Esophagus squamous epithelium (tissue), 5 donors: ENCODE measurements at regions not wholly inside any gene's neighbourhood (a gene's known extent, or its start where the extent isn't known, plus 50 kb on each side); places are given as distances from the start of the nearest gene placed in this dataset.

Experiments
- DNase-seq: peaks from one replicate; lab custom pipeline; 2025; lab: John Stamatoyannopoulos, UW
- H3K27ac ChIP-seq, 4 donors: fragments of 200-600 bp; sonication (generic); one replicate each; pipeline ENCODE4 v1.5.1; 2016 to 2019; ENCODE audit warnings: mild to moderate bottlenecking in 1 of 4
- H3K27me3 ChIP-seq, 4 donors: fragments of 200-600 bp; sonication (generic); 1 replicate in 3 of 4; 2 replicates in 1 of 4; pipeline versions ENCODE4 v1.5.1 to v1.6.0; 2017 to 2021; ENCODE audit warnings: antibody characterized with exemption in 1 of 4
- H3K36me3 ChIP-seq, 3 donors: fragments of 200-600 bp; sonication (generic); one replicate each; pipeline ENCODE4 v1.5.1; 2016 to 2019
- H3K4me1 ChIP-seq, 3 donors: fragments of 200-600 bp; sonication (generic); one replicate each; pipeline ENCODE4 v1.5.1; 2017 to 2019
- H3K4me3 ChIP-seq, 4 donors: fragments of 200-600 bp; sonication (generic); 1 replicate in 3 of 4; 2 replicates in 1 of 4; pipeline ENCODE4 v1.5.1; 2016 to 2019; ENCODE audit warnings: mild to moderate bottlenecking in 2 of 4, moderate library complexity in 1 of 4
- H3K9me3 ChIP-seq, 3 donors: fragments of 200-600 bp; sonication (generic); one replicate each; pipeline ENCODE4 v1.5.1; 2016 to 2019
- CTCF ChIP-seq, 6 experiments: fragments of 450-650 bp in 4 of 6; fragments of 200-600 bp in 2 of 6; sonication (generic) in 2 of 6; IDR thresholded peaks; one replicate each; pipeline ENCODE4 v1.5.1; 2016 to 2019; ENCODE audit warnings: antibody characterized with exemption in 6 of 6, mild to moderate bottlenecking in 4 of 6, moderate library complexity in 4 of 6
- POLR2A ChIP-seq, 4 donors: fragments of 450-650 bp; IDR thresholded peaks; one replicate each; pipeline ENCODE4 v1.6.1; 2017; ENCODE audit warnings: antibody characterized with exemption in 4 of 4, mild to moderate bottlenecking in 4 of 4, moderate library complexity in 3 of 4
- WGBS, 2 donors: methylation state at CpG; one replicate each; pipeline ENCODE4 v1.1.5; 2018; 5-methylcytosine and 5-hydroxymethylcytosine counted together
- intact Hi-C: fragments of 100-400 bp; cut with DNase I; formaldehyde crosslinking; loops from one replicate; pipeline ENCODE4 v1.15.0; 2022
- donor health status: DM: yes; HTN: yes; CAD: no.

GRCh38 chr6:87965806-87966205 is 81.8 kb upstream of the SPACA1 start:
- H3K4me1 ChIP-seq, result peaks cover 0 to 12% (median 0%) of the 10 kb centered on the region in 3 donors
- TF ChIP-seq POLR2A (IDR thresholded peaks at IDR 0.05) (no peak), CTCF (IDR thresholded peaks at IDR 0.05) (no peak)

GRCh38 chr6:87959083-87959482 is 88.6 kb upstream of the SPACA1 start:
- Histone ChIP-seq H3K27me3 (no peaks in the 10 kb centered on the region), H3K4me1 (no peaks in the 10 kb centered on the region), H3K9me3 (no peaks in the 10 kb centered on the region), H3K36me3 (no peaks in the 10 kb centered on the region), H3K27ac (no peak overlapping the region), H3K4me3 (no peak overlapping the region)
- WGBS, 2 donors, result 89 to 94% methylated on average over 1 of the region's 1 CpG
- no peak for DNase-seq
- intact Hi-C loops, result no loop called here
- TF ChIP-seq POLR2A (IDR thresholded peaks at IDR 0.05), result no peak
- TF ChIP-seq CTCF (IDR thresholded peaks at IDR 0.05), result no peak

More at GRCh38 chr6:87965806-87966205, 81.8 kb upstream of the SPACA1 start:
- Histone ChIP-seq H3K36me3 (no peaks in the 10 kb centered on the region), H3K9me3 (no peaks in the 10 kb centered on the region), H3K27ac (no peak overlapping the region), H3K27me3 (peaks cover 0 to 53% (median 0%) of the 10 kb centered on the region in 4 donors), H3K4me3 (no peak overlapping the region)
- DNase-seq, result no peak
- intact Hi-C loops, result no loop called here
- WGBS, 2 donors, result 35 to 63% methylated on average over 2 of the region's 2 CpGs

- H3K27ac ChIP-seq, result no peak overlapping the region
- intact Hi-C loops, result no loop called here
- 80 to 93% methylated on average over 2 of the region's 2 CpGs for WGBS, 2 donors
Observed at GRCh38 chr6:87951751-87952150, 95.9 kb upstream of the SPACA1 start.

GRCh38 chr6:87950614-87951013 is 97.0 kb upstream of the SPACA1 start:
- Histone ChIP-seq H3K9me3 (no peaks in the 10 kb centered on the region), H3K36me3 (no peaks in the 10 kb centered on the region), H3K4me1 (peaks cover 0 to 9% (median 0%) of the 10 kb centered on the region in 3 donors), H3K4me3 (no peak overlapping the region), H3K27me3 (no peaks in the 10 kb centered on the region), H3K27ac (no peak overlapping the region)
- TF ChIP-seq CTCF (IDR thresholded peaks at IDR 0.05), result no peak
- no peak for TF ChIP-seq POLR2A (IDR thresholded peaks at IDR 0.05)
- intact Hi-C loops, result no loop called here
- WGBS, 2 donors, result 84 to 85% methylated on average over 4 of the region's 4 CpGs
- no peak for DNase-seq

More at GRCh38 chr6:87951751-87952150, 95.9 kb upstream of the SPACA1 start:
- H3K27me3 ChIP-seq, result no peaks in the 10 kb centered on the region
- H3K4me1 ChIP-seq, result no peaks in the 10 kb centered on the region
- no peak for DNase-seq
- no peak overlapping the region for H3K4me3 ChIP-seq
- H3K9me3 ChIP-seq, result no peaks in the 10 kb centered on the region
- no peaks in the 10 kb centered on the region for H3K36me3 ChIP-seq
- TF ChIP-seq POLR2A (IDR thresholded peaks at IDR 0.05), result no peak
- no peak for TF ChIP-seq CTCF (IDR thresholded peaks at IDR 0.05)

GRCh38 chr6:87949194-87949593 is 98.4 kb upstream of the SPACA1 start:
- intact Hi-C loops, result no loop called here
- no peak for TF ChIP-seq POLR2A (IDR thresholded peaks at IDR 0.05)
- TF ChIP-seq CTCF (IDR thresholded peaks at IDR 0.05), result no peak
- DNase-seq, result no peak
- Histone ChIP-seq H3K27me3 (no peaks in the 10 kb centered on the region), H3K9me3 (no peaks in the 10 kb centered on the region), H3K36me3 (no peaks in the 10 kb centered on the region), H3K4me3 (no peak overlapping the region), H3K27ac (no peak overlapping the region), H3K4me1 (peaks cover 9 to 24% (median 12%) of the 10 kb centered on the region in 3 donors)
- 90 to 91% methylated on average over 7 of the region's 7 CpGs for WGBS, 2 donors
